A673 (cell line): ENCODE measurements at regions not wholly inside any gene's neighbourhood (a gene's known extent, or its start where the extent isn't known, plus 50 kb on each side); places are given as distances from the start of the nearest gene placed in this dataset.

Source experiments
- EZH2 ChIP-seq: fragments of 200-600 bp; sonication (generic); IDR thresholded peaks from 2 replicates; pipeline ENCODE4 v1.6.1; 2017; ENCODE audit warnings: borderline replicate concordance, low read depth, mild to moderate bottlenecking, mixed read lengths, antibody characterized with exemption, low read length; ENCODE audit not compliant: poor library complexity, severe bottlenecking
- TF ChIP-seq, protein P1 (sequence below): fragments of 300-800, 200-600 bp; sonication (generic); conservative IDR thresholded peaks from 2 replicates; pipeline ENCODE4 v1.5.1; 2017; ENCODE audit warnings: low read depth, mild to moderate bottlenecking, antibody characterized with exemption, low read length, moderate library complexity, mixed read lengths

DNA sequence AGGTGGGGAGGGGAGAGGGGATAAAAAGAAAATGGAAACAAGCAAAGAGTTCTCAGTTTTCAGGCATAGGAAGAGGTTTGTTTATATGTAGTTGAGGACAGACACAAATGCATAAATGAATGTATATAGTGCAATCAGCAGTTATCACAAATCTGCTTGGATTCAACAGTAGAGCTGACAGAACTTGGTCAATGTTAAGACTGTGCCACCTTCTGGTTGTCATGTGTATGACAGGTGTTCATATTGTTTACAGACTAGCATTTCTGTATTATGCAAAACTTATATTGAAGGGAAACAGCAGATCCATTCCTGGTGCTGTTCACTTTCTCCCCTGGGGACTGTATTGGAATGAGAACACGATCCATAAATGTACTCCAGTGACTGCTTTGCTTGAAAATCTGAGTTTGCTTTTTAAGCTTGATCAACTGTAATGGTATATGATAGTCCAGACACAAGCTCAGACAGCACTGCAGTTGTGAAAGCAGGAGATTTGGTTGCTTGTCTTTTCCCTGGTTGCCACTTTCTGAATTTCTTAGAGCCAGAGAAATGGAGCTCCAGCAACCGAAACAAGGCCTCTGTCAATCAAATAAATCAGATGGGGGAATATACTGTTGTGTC, 319.5 kb upstream of the OBI1 start:
- TF ChIP-seq, protein P1, sequence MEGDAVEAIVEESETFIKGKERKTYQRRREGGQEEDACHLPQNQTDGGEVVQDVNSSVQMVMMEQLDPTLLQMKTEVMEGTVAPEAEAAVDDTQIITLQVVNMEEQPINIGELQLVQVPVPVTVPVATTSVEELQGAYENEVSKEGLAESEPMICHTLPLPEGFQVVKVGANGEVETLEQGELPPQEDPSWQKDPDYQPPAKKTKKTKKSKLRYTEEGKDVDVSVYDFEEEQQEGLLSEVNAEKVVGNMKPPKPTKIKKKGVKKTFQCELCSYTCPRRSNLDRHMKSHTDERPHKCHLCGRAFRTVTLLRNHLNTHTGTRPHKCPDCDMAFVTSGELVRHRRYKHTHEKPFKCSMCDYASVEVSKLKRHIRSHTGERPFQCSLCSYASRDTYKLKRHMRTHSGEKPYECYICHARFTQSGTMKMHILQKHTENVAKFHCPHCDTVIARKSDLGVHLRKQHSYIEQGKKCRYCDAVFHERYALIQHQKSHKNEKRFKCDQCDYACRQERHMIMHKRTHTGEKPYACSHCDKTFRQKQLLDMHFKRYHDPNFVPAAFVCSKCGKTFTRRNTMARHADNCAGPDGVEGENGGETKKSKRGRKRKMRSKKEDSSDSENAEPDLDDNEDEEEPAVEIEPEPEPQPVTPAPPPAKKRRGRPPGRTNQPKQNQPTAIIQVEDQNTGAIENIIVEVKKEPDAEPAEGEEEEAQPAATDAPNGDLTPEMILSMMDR: peak; percentile 77
- no peak for TF ChIP-seq EZH2
